ENCODE measurements at regions not wholly inside any gene's neighbourhood (a gene's known extent, or its start where the extent isn't known, plus 50 kb on each side); places are given as distances from the start of the nearest gene placed in this dataset.
"Not testable (repeated sequence)": the region's sequence is repeated elsewhere in the genome, so short reads cannot be mapped to it uniquely, and the experiment has no call there.

- Histone ChIP-seq H3K9ac (ENCODE audit: low read depth, low read length) (no peak overlapping the region), H3K9me3 (ENCODE audit: control insufficient read depth, insufficient read depth, low read length) (no peaks in the 10 kb centered on the region), H3K4me1 (ENCODE audit: insufficient read depth, low read length) (no peaks in the 10 kb centered on the region), H3K36me3 (ENCODE audit: insufficient read depth, low read length) (0 out of 2 replicates have a peak, but pooled peaks cover 2% of the 10 kb centered on the region)
These were observed 144.5 kb upstream of the TCF4 start for GRCh38 chr18:55732227-55733106.

- Histone ChIP-seq H3K9ac (ENCODE audit: low read depth, low read length) (no peak overlapping the region), H3K4me1 (ENCODE audit: insufficient read depth, low read length) (no peaks in the 10 kb centered on the region), H3K9me3 (ENCODE audit: control insufficient read depth, insufficient read depth, low read length) (no peaks in the 10 kb centered on the region), H3K36me3 (ENCODE audit: insufficient read depth, low read length) (0 out of 2 replicates have a peak, but pooled peaks cover 2% of the 10 kb centered on the region)
These were observed 143.6 kb upstream of the TCF4 start for GRCh38 chr18:55731594-55732042.

DNA sequence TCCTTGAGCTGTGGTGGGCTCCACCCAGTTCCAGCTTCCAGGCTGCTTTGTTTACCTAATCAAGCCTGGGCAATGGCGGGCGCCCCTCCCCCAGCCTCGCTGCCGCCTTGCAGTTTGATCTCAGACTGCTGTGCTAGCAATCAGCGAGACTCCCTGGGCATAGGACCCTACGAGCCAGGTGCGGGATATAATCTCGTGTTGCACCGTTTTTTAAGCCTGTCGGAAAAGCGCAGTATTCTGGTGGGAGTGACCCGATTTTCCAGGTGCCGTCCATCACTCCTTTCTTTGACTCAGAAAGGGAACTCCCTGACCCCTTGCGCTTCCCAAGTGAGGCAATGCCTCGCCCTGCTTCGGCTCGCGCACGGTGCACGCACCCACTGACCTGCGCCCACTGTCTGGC lies 133.0 kb upstream of the TCF4 start:
- H3K36me3 ChIP-seq (ENCODE audit: insufficient read depth, low read length); H3K9me3 ChIP-seq (ENCODE audit: control insufficient read depth, insufficient read depth, low read length); H3K4me1 ChIP-seq (ENCODE audit: insufficient read depth, low read length): not testable (repeated sequence)
- peak overlapping the region; percentile 70 for H3K9ac ChIP-seq (ENCODE audit: low read depth, low read length)

DNA sequence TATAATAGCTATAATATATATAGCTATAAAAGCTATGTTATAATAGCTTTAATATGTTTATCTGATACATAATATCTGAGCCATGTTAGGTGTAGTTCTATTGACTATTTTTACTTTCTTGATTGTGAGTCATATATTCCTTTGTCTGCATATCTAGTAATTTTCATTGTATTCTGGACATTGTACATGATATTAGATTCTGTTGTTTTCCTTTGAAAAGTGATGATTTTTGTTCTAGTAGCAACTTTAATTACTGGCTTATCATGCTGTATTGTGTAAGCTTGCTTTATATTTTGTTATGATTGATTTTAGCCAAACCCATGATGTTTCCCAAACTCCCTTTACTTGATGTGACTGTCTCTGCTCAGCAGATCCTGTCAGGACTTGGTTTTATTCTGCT lies 125.7 kb upstream of the TCF4 start:
- Histone ChIP-seq H3K9me3 (ENCODE audit: control insufficient read depth, insufficient read depth, low read length) (no peaks in the 10 kb centered on the region; the same call in 1 of the 2 replicates), H3K9ac (ENCODE audit: low read depth, low read length) (no peak overlapping the region), H3K4me1 (ENCODE audit: insufficient read depth, low read length) (no peaks in the 10 kb centered on the region), H3K36me3 (ENCODE audit: insufficient read depth, low read length) (no peaks in the 10 kb centered on the region)

GRCh38 chr18:55706898-55707297 lies 118.9 kb upstream of the TCF4 start:
- Histone ChIP-seq H3K9ac (ENCODE audit: low read depth, low read length) (no peak overlapping the region), H3K36me3 (ENCODE audit: insufficient read depth, low read length) (no peaks in the 10 kb centered on the region), H3K4me1 (ENCODE audit: insufficient read depth, low read length) (no peaks in the 10 kb centered on the region), H3K9me3 (ENCODE audit: control insufficient read depth, insufficient read depth, low read length) (no peaks in the 10 kb centered on the region)

- H3K36me3 ChIP-seq (ENCODE audit: insufficient read depth, low read length): no peaks in the 10 kb centered on the region
- no peaks in the 10 kb centered on the region for H3K9me3 ChIP-seq (ENCODE audit: control insufficient read depth, insufficient read depth, low read length)
- no peaks in the 10 kb centered on the region for H3K4me1 ChIP-seq (ENCODE audit: insufficient read depth, low read length)
- no peak overlapping the region for H3K9ac ChIP-seq (ENCODE audit: low read depth, low read length)
These were observed 111.3 kb upstream of the TCF4 start for GRCh38 chr18:55699233-55699765.

DNA sequence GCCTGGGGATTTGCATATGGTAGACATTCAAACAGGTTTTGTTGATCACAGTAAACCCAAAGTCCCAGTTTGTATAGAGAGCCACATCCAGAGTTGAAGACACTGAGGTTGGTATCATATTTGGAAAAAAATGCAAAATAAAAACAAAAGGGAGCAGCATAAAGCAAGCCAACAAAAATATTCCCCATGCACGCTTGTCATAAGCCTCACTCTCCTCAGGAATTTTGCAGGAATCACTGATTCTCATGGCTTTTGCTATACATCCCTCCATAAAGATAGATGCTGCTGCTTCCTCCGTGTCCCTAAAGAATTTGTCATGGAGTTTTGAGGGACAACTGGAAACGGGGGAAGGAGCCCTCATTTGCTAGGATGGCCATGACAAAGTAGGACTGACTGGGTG lies 108.8 kb upstream of the TCF4 start:
- Histone ChIP-seq H3K9me3 (ENCODE audit: control insufficient read depth, insufficient read depth, low read length) (no peaks in the 10 kb centered on the region), H3K9ac (ENCODE audit: low read depth, low read length) (no peak overlapping the region), H3K4me1 (ENCODE audit: insufficient read depth, low read length) (no peaks in the 10 kb centered on the region), H3K36me3 (ENCODE audit: insufficient read depth, low read length) (no peaks in the 10 kb centered on the region)

DNA sequence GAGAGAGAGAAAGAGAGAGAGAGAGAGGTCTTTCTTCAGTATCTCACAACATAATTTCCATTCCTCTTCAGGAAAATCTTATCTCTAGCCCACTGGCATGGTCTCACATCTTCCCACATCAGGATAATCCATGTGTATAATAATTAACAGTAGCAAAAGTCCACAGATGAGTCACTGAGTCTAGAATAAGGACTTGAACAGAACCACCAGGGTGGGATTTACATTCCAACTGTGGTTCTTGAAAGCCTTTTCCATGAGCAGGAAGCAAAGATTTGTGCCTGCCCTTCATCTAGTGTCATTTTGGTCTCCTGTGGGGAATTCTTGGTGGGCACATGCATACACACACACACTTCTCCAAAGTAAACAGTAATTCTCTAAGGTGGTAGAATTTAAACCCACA lies 107.1 kb upstream of the TCF4 start:
- Histone ChIP-seq H3K4me1 (ENCODE audit: insufficient read depth, low read length) (no peaks in the 10 kb centered on the region), H3K36me3 (ENCODE audit: insufficient read depth, low read length) (no peaks in the 10 kb centered on the region), H3K9me3 (ENCODE audit: control insufficient read depth, insufficient read depth, low read length) (no peaks in the 10 kb centered on the region), H3K9ac (ENCODE audit: low read depth, low read length) (no peak overlapping the region)

GRCh38 chr18:55694291-55694690 lies 106.3 kb upstream of the TCF4 start:
- H3K9me3 ChIP-seq (ENCODE audit: control insufficient read depth, insufficient read depth, low read length): no peaks in the 10 kb centered on the region
- H3K4me1 ChIP-seq (ENCODE audit: insufficient read depth, low read length): no peaks in the 10 kb centered on the region
- H3K36me3 ChIP-seq (ENCODE audit: insufficient read depth, low read length): no peaks in the 10 kb centered on the region
- no peak overlapping the region for H3K9ac ChIP-seq (ENCODE audit: low read depth, low read length)

DNA sequence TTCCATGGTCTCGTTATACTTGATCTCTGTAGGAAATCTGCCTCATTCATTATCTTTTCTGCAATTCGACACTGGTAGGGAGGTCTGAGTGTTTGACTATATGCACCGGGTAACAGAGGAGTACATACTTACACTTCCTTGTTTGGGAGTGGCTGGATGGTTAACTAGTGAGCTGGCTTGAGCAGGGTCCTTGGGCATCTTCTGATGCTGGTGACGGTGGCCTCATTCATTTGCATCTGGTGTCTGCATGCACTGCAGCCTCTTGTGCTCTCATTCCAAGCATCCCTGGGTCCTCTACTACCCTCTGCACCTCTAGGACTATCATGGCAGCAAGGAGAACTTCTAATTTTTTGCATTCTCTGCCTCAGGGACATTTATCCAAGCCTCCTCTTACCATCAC lies 100.0 kb upstream of the TCF4 start:
- no peaks in the 10 kb centered on the region for H3K9me3 ChIP-seq (ENCODE audit: control insufficient read depth, insufficient read depth, low read length)
- no peak overlapping the region for H3K9ac ChIP-seq (ENCODE audit: low read depth, low read length)
- H3K36me3 ChIP-seq (ENCODE audit: insufficient read depth, low read length): no peaks in the 10 kb centered on the region
- no peaks in the 10 kb centered on the region; the same call in 1 of the 2 replicates for H3K4me1 ChIP-seq (ENCODE audit: insufficient read depth, low read length)

DNA sequence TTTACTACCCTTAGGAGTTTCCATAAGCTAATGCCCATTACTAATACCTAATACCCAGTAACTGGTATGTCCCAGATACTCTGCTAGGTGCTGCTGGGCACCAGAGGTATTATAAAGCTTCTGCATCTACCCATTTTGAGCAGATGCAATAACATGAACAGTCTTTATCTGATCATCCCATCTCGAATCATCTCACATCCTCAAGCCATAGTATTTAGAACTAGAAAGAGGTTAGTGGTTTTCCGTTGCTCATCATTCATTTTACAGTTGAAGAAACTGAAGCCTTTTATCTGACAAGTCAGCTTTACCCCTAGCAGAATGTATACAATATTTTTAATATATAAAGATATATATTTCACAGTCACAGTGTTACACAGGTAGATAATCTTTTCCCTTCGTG lies 99.1 kb upstream of the TCF4 start:
- H3K4me1 ChIP-seq (ENCODE audit: insufficient read depth, low read length): no peaks in the 10 kb centered on the region; the same call in 1 of the 2 replicates
- H3K36me3 ChIP-seq (ENCODE audit: insufficient read depth, low read length): no peaks in the 10 kb centered on the region
- no peak overlapping the region for H3K9ac ChIP-seq (ENCODE audit: low read depth, low read length)
- no peaks in the 10 kb centered on the region for H3K9me3 ChIP-seq (ENCODE audit: control insufficient read depth, insufficient read depth, low read length)

DNA sequence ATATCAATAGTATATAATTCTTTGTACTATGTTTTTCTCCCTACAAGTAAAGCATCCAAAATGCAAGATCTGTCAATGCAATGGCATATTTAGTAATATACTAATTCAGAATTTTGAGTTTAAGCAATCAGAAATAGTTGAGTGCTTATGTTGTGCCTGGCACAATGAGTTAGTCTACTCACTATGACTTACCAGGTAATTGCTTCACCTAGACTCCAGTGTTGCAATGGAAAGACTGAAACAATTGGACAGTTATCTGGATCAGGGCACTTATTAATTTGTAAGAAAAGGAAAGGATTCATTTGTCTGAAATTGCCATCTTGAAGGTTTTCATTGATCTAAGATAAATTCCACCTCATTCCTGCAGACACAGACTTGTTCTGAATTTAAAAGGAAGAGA lies 97.6 kb upstream of the TCF4 start:
- Histone ChIP-seq H3K4me1 (ENCODE audit: insufficient read depth, low read length) (no peaks in the 10 kb centered on the region; the same call in 1 of the 2 replicates), H3K9ac (ENCODE audit: low read depth, low read length) (no peak overlapping the region), H3K9me3 (ENCODE audit: control insufficient read depth, insufficient read depth, low read length) (no peaks in the 10 kb centered on the region), H3K36me3 (ENCODE audit: insufficient read depth, low read length) (no peaks in the 10 kb centered on the region)

DNA sequence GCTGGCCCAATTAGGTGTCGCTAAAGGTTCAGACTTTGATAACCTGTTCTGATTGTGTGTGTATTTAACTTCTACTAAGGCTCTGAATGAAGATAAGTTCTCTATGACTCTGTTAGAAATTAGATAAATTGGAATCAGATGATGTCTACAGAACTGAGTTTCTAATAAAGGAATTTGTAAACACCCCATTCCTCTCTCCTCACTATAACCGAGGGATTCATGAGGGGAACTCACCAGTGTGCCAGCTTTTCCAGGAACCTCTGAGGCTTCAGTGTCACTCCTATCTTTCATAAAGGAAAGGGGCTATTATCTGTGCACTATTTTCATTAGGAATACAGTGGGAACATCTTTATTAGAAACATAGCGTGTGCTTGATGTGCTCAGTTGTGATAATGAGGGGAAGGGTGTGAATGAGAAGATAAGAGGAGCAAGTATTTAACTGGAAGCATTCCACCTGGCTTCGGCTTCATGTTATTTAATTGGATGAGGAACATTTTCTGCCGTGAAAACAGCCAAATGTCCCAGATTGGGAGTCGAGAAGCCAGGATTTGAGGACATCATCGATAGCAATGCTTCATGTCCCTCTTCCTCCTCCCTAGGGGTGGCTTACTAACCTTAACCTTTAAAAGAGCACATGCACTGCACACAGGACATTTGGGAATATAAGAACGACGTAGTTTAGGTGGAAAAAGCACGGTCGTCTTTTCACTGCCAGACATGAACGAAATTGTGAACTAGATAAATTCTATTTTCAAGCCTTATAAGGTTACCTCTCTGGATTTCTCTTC lies 84.8 kb upstream of the TCF4 start:
- Histone ChIP-seq H3K36me3 (ENCODE audit: insufficient read depth, low read length) (no peaks in the 10 kb centered on the region), H3K9me3 (ENCODE audit: control insufficient read depth, insufficient read depth, low read length) (peaks cover 3% of the 10 kb centered on the region; the same call in 1 of the 2 replicates)

GRCh38 chr18:55665506-55665905 lies 77.5 kb upstream of the TCF4 start:
- H3K4me1 ChIP-seq (ENCODE audit: insufficient read depth, low read length): no peaks in the 10 kb centered on the region
- no peaks in the 10 kb centered on the region for H3K9me3 ChIP-seq (ENCODE audit: control insufficient read depth, insufficient read depth, low read length)
- H3K9ac ChIP-seq (ENCODE audit: low read depth, low read length): no peak overlapping the region
- no peaks in the 10 kb centered on the region for H3K36me3 ChIP-seq (ENCODE audit: insufficient read depth, low read length)

More for the DNA sequence above, 84.8 kb upstream of the TCF4 start:
- Histone ChIP-seq H3K4me1 (ENCODE audit: insufficient read depth, low read length) (no peaks in the 10 kb centered on the region), H3K9ac (ENCODE audit: low read depth, low read length) (no peak overlapping the region)

Measured in ES-I3 (cell line).